Kidney (tissue), 13 donors: ENCODE measurements at regions not wholly inside any gene's neighbourhood (a gene's known extent, or its start where the extent isn't known, plus 50 kb on each side); places are given as distances from the start of the nearest gene placed in this dataset.
A peak's percentile ranks its signal among the peaks of the same experiment; 100 is the strongest.

Experiments used
- DNase-seq, 5 donors: peaks; one replicate each; pipeline ENCODE4 v3.0.0-alpha.2; 2013 to 2020
- FAIRE-seq: peaks from 2 replicates; lab custom pipeline; 2012; peaks lifted over from hg19 to GRCh38; lab: Jason Lieb, UNC
- H3K27ac ChIP-seq, 2 donors: one replicate each; pipeline ENCODE4 v1.7.0; 2013; ENCODE audit warnings: low read depth in 2 of 2, low read length in 2 of 2, inconsistent platforms in 1 of 2
- H3K27me3 ChIP-seq: one replicate; pipeline ENCODE4 v1.7.1; 2013; ENCODE audit warnings: low read length, inconsistent platforms; ENCODE audit not compliant: control insufficient read depth, insufficient read depth
- H3K36me3 ChIP-seq, 3 donors: one replicate each; pipeline versions ENCODE4 v1.7.0 to v1.7.1; 2013; ENCODE audit warnings: low read length in 3 of 3, control low read depth in 1 of 3, inconsistent platforms in 1 of 3; ENCODE audit not compliant: insufficient read depth in 3 of 3, control insufficient read depth in 2 of 3
- H3K4me1 ChIP-seq, 3 donors: one replicate each; pipeline versions ENCODE4 v1.7.0 to v1.7.1; 2013; ENCODE audit warnings: low read length in 3 of 3, inconsistent platforms in 1 of 3, low read depth in 1 of 3; ENCODE audit not compliant: control insufficient read depth in 2 of 3, insufficient read depth in 2 of 3
- H3K4me3 ChIP-seq, 3 donors: one replicate each; pipeline versions ENCODE4 v1.7.0 to v1.8.1; 2013; ENCODE audit warnings: low read length in 3 of 3, control low read depth in 1 of 3, inconsistent platforms in 1 of 3
- H3K9ac ChIP-seq, 3 donors: one replicate each; pipeline versions ENCODE4 v1.7.0 to v1.7.1; 2013; ENCODE audit warnings: low read length in 3 of 3, control low read depth in 1 of 3, inconsistent platforms in 1 of 3
- H3K9me3 ChIP-seq, 3 donors: one replicate each; pipeline versions ENCODE4 v1.7.0 to v1.7.1; 2013; ENCODE audit warnings: low read length in 3 of 3, control low read depth in 1 of 3, inconsistent platforms in 1 of 3; ENCODE audit not compliant: control insufficient read depth in 2 of 3, insufficient read depth in 1 of 3
- CTCF ChIP-seq: IDR thresholded peaks from 3 replicates; pipeline ENCODE4 v1.5.1; 2012; ENCODE audit warnings: mild to moderate bottlenecking, moderate library complexity, borderline replicate concordance; ENCODE audit not compliant: insufficient read depth; ENCODE audit errors: extremely low read depth
- intact Hi-C: fragments of 100-400 bp; cut with DNase I; formaldehyde crosslinking; loops from one replicate; pipeline ENCODE4 v1.11.1; 2022
- donor health status: control.
- donor health status: control.
- donor health status: control.
- donor health status: control.
- donor health status: control.
- donor health status: DM: yes; HTN: yes; CAD: no.
- donor health status: Normal renal cell carcinoma (clear cell type).

- FAIRE-seq, result peak; percentile 3
- intact Hi-C loops, result no loop called here
Measured at GRCh38 chr5:117138523-117138922, 563.9 kb upstream of the SEMA6A start.

GRCh38 chr5:117135851-117136250 is 561.2 kb upstream of the SEMA6A start:
- no peak for DNase-seq
- H3K36me3 ChIP-seq, result no peaks in the 10 kb centered on the region

More at GRCh38 chr5:117138523-117138922, 563.9 kb upstream of the SEMA6A start:
- Histone ChIP-seq H3K27ac (no peak overlapping the region), H3K4me1 (no peaks in the 10 kb centered on the region), H3K36me3 (no peaks in the 10 kb centered on the region), H3K27me3 (no peaks in the 10 kb centered on the region), H3K9ac (no peak overlapping the region), H3K9me3 (no peaks in the 10 kb centered on the region), H3K4me3 (no peak overlapping the region)
- DNase-seq, result no peak
- no peak for TF ChIP-seq CTCF

GRCh38 chr5:117133198-117133597 is 558.6 kb upstream of the SEMA6A start:
- no peak overlapping the region for H3K27ac ChIP-seq
- TF ChIP-seq CTCF, result no peak
- H3K4me1 ChIP-seq, result no peaks in the 10 kb centered on the region
- intact Hi-C loops, result no loop called here
- no peak overlapping the region for H3K4me3 ChIP-seq
- no peaks in the 10 kb centered on the region for H3K27me3 ChIP-seq
- H3K36me3 ChIP-seq, result no peaks in the 10 kb centered on the region
- no peaks in the 10 kb centered on the region for H3K9me3 ChIP-seq
- FAIRE-seq, result no peak
- H3K9ac ChIP-seq, result no peak overlapping the region
- DNase-seq, result no peak

More at GRCh38 chr5:117135851-117136250, 561.2 kb upstream of the SEMA6A start:
- H3K4me1 ChIP-seq, result no peaks in the 10 kb centered on the region
- intact Hi-C loops, result no loop called here
- FAIRE-seq, result no peak
- no peak for TF ChIP-seq CTCF
- no peak overlapping the region for H3K9ac ChIP-seq
- no peak overlapping the region for H3K27ac ChIP-seq
- no peaks in the 10 kb centered on the region for H3K9me3 ChIP-seq
- no peak overlapping the region for H3K4me3 ChIP-seq
- H3K27me3 ChIP-seq, result no peaks in the 10 kb centered on the region

- H3K27ac ChIP-seq, result no peak overlapping the region
- intact Hi-C loops, result no loop called here
- H3K9me3 ChIP-seq, result no peaks in the 10 kb centered on the region
- FAIRE-seq (no peak), DNase-seq (no peak)
- no peak overlapping the region for H3K4me3 ChIP-seq
- no peaks in the 10 kb centered on the region for H3K36me3 ChIP-seq
- TF ChIP-seq CTCF, result no peak
- no peak overlapping the region for H3K9ac ChIP-seq
- no peaks in the 10 kb centered on the region for H3K4me1 ChIP-seq
- no peaks in the 10 kb centered on the region for H3K27me3 ChIP-seq
Measured at GRCh38 chr5:117131876-117132275, 557.3 kb upstream of the SEMA6A start.
